ENCODE measurements at regions not wholly inside any gene's neighbourhood (a gene's known extent, or its start where the extent isn't known, plus 50 kb on each side); places are given as distances from the start of the nearest gene placed in this dataset.

DNA sequence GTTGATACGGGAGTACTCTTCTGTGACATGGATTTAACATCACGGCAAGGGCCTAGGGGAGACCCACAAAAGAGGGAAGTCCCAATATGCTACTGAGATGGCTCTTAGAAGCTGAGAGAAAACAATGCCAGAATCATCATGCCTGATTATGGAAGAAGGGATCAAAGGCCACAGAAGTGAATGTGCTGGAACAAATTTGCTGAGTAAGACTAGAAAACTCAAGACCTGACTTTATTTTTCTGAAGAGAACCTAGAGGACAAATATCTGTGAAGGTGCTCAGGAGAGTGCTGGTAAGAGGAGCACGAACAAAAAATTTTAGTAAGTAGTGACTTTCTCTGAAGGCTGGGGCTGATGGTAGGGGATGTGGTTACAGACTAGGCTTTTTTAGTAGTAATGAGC is 277.0 kb downstream of the ZEB1 start:
- POLR2A ChIA-PET (ENCODE audit: unreplicated experiment) = no interaction called here

DNA sequence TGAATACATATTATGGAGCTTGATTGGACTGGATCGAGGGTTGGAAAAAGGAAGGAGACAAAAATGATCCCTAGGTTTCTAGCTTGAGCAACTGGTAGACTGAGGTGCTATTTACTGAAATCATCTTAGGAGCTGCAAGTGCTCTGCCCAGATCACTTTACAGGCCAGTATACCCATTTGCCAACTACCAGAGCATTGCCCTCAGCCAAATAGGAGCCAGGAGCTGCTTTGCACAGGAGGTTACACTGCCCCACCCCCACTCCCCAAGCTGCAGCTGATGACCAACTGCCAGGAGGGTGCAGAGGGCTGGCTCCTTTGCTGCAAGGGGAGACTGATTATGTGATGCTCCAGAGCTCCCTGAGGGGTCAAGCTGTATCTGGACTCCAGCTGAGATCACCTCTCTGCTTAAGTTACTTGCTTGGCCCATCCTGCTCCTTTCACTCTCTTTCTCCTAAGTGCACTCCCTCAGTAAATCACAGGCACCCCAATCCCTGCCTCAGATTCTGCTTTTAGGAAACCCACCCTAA is 275.4 kb downstream of the ZEB1 start:
- intact Hi-C loops (cut with micrococcal nuclease) = no loop called here
- TF ChIP-seq, protein P1, sequence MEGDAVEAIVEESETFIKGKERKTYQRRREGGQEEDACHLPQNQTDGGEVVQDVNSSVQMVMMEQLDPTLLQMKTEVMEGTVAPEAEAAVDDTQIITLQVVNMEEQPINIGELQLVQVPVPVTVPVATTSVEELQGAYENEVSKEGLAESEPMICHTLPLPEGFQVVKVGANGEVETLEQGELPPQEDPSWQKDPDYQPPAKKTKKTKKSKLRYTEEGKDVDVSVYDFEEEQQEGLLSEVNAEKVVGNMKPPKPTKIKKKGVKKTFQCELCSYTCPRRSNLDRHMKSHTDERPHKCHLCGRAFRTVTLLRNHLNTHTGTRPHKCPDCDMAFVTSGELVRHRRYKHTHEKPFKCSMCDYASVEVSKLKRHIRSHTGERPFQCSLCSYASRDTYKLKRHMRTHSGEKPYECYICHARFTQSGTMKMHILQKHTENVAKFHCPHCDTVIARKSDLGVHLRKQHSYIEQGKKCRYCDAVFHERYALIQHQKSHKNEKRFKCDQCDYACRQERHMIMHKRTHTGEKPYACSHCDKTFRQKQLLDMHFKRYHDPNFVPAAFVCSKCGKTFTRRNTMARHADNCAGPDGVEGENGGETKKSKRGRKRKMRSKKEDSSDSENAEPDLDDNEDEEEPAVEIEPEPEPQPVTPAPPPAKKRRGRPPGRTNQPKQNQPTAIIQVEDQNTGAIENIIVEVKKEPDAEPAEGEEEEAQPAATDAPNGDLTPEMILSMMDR (conservative IDR thresholded peaks at IDR 0.05; ENCODE audit: low read depth, low read length) = no peak
- TF ChIP-seq EZH2 (IDR thresholded peaks at IDR 0.05; ENCODE audit: low read length, unreplicated experiment) (no peak), EZH2phosphoT487 (IDR thresholded peaks at IDR 0.05; ENCODE audit: borderline replicate concordance, low read length) (no peak)
- H3K4me2 ChIP-seq (ENCODE audit: low read length) = no peak overlapping the region
- H3K4me3 ChIP-seq (ENCODE audit: low read length) = no peak overlapping the region
- ChIA-PET CTCF (no interaction called here), POLR2A (ENCODE audit: unreplicated experiment) (no interaction called here)
- no TSS peak for BruUV-seq (replicated peaks)
- H3F3A ChIP-seq (ENCODE audit: low read length, unreplicated experiment) = no peaks in the 10 kb centered on the region
- no peak for ATAC-seq
- no peak overlapping the region for H3K27ac ChIP-seq (ENCODE audit: low read length)
- H2AFZ ChIP-seq (ENCODE audit: low read length) = no peak overlapping the region
- no peak for DNase-seq
- H3K27me3 ChIP-seq (ENCODE audit: low read length) = no peaks in the 10 kb centered on the region
- H3K9me3 ChIP-seq (ENCODE audit: low read length) = no peaks in the 10 kb centered on the region
- H3K9me2 ChIP-seq (replicated peaks; ENCODE audit: low read length) = no peaks in the 10 kb centered on the region
- H3K36me3 ChIP-seq (ENCODE audit: low read depth, low read length) = no peaks in the 10 kb centered on the region
- H4K20me1 ChIP-seq (ENCODE audit: low read length) = no peaks in the 10 kb centered on the region
- H3K9ac ChIP-seq (ENCODE audit: low read length) = no peak overlapping the region
- no peaks in the 10 kb centered on the region for H3K4me1 ChIP-seq (ENCODE audit: insufficient read depth, low read length)
- no peaks in the 10 kb centered on the region for H3K79me2 ChIP-seq (ENCODE audit: low read length)

More for the DNA sequence above, 277.0 kb downstream of the ZEB1 start:
- Histone ChIP-seq H3K4me3 (ENCODE audit: low read length) (no peak overlapping the region), H3K4me1 (ENCODE audit: insufficient read depth, low read length) (no peaks in the 10 kb centered on the region), H3K4me2 (ENCODE audit: low read length) (no peak overlapping the region), H3K9me3 (ENCODE audit: low read length) (no peaks in the 10 kb centered on the region), H2AFZ (ENCODE audit: low read length) (no peak overlapping the region), H3K27me3 (ENCODE audit: low read length) (no peaks in the 10 kb centered on the region), H3K9me2 (replicated peaks; ENCODE audit: low read length) (no peaks in the 10 kb centered on the region), H4K20me1 (ENCODE audit: low read length) (no peaks in the 10 kb centered on the region), H3K27ac (ENCODE audit: low read length) (no peak overlapping the region), H3F3A (ENCODE audit: low read length, unreplicated experiment) (no peaks in the 10 kb centered on the region), H3K79me2 (ENCODE audit: low read length) (no peaks in the 10 kb centered on the region), H3K9ac (ENCODE audit: low read length) (no peak overlapping the region), H3K36me3 (ENCODE audit: low read depth, low read length) (no peaks in the 10 kb centered on the region)
- ATAC-seq (no peak), DNase-seq (no peak)
- BruUV-seq (replicated peaks) = no TSS peak
- CTCF ChIA-PET = no interaction called here
- intact Hi-C loops (cut with micrococcal nuclease) = no loop called here
- TF ChIP-seq, protein P1 (conservative IDR thresholded peaks at IDR 0.05; ENCODE audit: low read depth, low read length) = no peak

DNA sequence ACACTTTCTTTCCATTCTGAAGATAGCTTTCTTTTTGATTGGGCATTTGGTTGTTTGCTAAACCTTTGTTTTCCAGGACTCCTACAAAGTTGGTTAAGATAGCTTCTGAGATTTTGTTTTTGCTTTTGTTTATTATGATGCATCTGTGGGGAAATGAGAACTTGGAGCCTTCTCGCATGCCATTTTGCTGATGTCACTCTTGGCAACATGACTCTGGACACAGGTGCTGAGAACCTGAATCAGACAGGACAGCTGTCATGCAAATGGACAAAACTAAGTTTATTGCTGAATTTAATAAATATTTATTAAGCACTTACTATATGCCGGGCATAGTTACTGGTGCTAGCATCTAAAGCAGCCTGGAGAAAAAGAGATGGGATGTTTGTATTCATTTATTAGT is 274.1 kb downstream of the ZEB1 start:
- no TSS peak for BruUV-seq (replicated peaks)

More for the DNA sequence above, 274.1 kb downstream of the ZEB1 start:
- Histone ChIP-seq H3K9me2 (replicated peaks; ENCODE audit: low read length) (no peaks in the 10 kb centered on the region), H3K27me3 (ENCODE audit: low read length) (no peaks in the 10 kb centered on the region), H2AFZ (ENCODE audit: low read length) (no peak overlapping the region), H3K79me2 (ENCODE audit: low read length) (no peaks in the 10 kb centered on the region), H3K27ac (ENCODE audit: low read length) (no peak overlapping the region), H3K9me3 (ENCODE audit: low read length) (no peaks in the 10 kb centered on the region), H3K4me1 (ENCODE audit: insufficient read depth, low read length) (no peaks in the 10 kb centered on the region), H3K36me3 (ENCODE audit: low read depth, low read length) (no peaks in the 10 kb centered on the region), H3F3A (ENCODE audit: low read length, unreplicated experiment) (no peaks in the 10 kb centered on the region), H3K4me2 (ENCODE audit: low read length) (no peak overlapping the region), H3K4me3 (ENCODE audit: low read length) (no peak overlapping the region), H4K20me1 (ENCODE audit: low read length) (no peaks in the 10 kb centered on the region), H3K9ac (ENCODE audit: low read length) (no peak overlapping the region)
- DNase-seq (no peak), ATAC-seq (no peak)
- TF ChIP-seq, protein P1 (conservative IDR thresholded peaks at IDR 0.05; ENCODE audit: low read depth, low read length) = no peak
- no peak for TF ChIP-seq EZH2 (IDR thresholded peaks at IDR 0.05; ENCODE audit: low read length, unreplicated experiment)
- TF ChIP-seq EZH2phosphoT487 (IDR thresholded peaks at IDR 0.05; ENCODE audit: borderline replicate concordance, low read length) = no peak
- CTCF ChIA-PET = no interaction called here
- POLR2A ChIA-PET (ENCODE audit: unreplicated experiment) = no interaction called here
- intact Hi-C loops (cut with micrococcal nuclease) = no loop called here

Measured in PC-3 (cell line).